ENCODE measurements at regions not wholly inside any gene's neighbourhood (a gene's known extent, or its start where the extent isn't known, plus 50 kb on each side); places are given as distances from the start of the nearest gene placed in this dataset.
"Not testable (repeated sequence)": the region's sequence is repeated elsewhere in the genome, so short reads cannot be mapped to it uniquely, and the experiment has no call there.

DNA sequence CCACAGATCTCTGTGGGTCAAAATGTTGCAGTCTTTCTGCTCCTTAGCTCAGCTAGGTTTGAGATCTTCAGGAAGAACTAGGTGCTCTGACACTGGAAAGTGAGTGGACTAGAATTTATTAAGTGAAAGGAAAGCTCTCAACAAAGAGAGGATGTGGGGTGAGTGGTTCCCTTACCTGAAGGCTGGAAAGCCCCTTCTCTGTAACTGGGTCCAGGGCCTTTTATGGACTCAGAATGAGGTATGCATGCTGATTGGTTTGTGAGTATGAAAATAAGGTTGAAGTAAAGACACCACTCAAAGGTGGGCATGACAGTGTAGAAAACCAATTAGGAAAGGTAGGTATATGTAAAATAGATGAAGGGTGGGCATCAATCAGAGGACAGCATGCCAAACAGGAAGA is 485.5 kb downstream of the CD109 start:
- no peak for DNase-seq (ENCODE audit: low spot score)

- DNase-seq (ENCODE audit: low spot score): no peak
Measured at GRCh38 chr6:74177506-74177905, 481.5 kb downstream of the CD109 start.

DNA sequence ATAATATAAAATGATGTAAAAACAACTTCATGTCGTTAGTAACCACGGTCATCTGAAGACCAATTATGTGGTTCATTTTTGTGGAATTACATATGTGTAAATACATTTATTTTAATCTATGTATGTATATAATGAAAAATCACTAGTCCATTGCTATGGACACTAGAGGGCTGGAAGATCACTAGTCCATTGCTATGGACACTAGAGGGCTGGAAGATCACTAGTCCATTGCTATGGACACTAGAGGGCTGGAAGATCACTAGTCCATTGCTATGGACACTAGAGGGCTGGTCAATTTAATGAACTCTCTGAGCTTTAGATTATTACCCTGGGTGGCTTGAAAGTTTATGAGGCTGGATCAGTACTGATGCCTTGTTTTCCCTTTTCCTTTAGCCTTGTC is 474.5 kb downstream of the CD109 start:
- DNase-seq (ENCODE audit: low spot score): not testable (repeated sequence)

GRCh38 chr6:74170118-74170517 is 474.1 kb downstream of the CD109 start:
- no peak for DNase-seq (ENCODE audit: low spot score)

- DNase-seq (ENCODE audit: low spot score): no peak
Measured at GRCh38 chr6:74167976-74168375, 472.0 kb downstream of the CD109 start.

DNA sequence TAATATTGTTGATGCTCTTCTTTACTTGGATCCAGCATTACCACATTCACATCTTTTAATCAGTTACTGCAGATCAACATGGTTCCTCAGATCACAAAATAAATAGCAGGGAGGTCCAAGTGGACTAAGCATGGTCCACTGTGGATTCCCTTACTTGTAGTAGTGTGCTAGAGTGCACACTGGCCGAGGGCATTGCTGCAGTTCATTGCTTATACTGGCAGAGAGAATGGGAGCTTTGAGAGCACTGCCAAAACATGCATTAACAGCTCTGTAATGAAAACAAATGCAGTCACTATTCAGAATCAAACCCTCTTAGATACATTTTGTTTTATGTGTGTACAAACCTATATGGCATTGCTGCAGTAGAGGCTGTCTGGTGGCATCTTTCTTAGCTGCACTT is 471.5 kb downstream of the CD109 start:
- DNase-seq (ENCODE audit: low spot score): no peak

GRCh38 chr6:74166849-74167248 is 470.8 kb downstream of the CD109 start:
- no peak for DNase-seq (ENCODE audit: low spot score)

GRCh38 chr6:74161380-74161779 is 465.4 kb downstream of the CD109 start:
- no peak for DNase-seq (ENCODE audit: low spot score)

GRCh38 chr6:74152096-74152675 is 456.2 kb downstream of the CD109 start:
- no peak for DNase-seq (ENCODE audit: low spot score)

GRCh38 chr6:74145931-74146330 is 449.9 kb downstream of the CD109 start:
- DNase-seq (ENCODE audit: low spot score): no peak

DNA sequence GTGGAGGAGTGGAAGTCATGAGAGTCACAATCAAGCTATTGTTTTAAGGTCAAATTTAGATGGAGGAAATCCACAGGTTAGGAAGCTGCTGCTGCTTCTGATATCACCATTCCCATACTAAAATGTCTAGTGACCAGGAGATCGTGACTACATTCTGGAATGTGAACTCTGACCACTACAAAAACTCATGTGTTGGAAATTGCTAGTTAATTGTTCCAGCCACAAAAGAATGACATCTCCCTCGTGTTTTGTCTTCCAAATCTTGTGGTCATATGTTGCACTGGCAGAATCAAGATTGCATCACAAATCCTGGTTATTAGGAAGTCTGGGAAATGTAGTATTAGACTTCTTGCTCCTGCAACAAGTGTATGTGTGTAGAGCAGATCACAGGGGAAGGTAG is 441.9 kb downstream of the CD109 start:
- no peak for DNase-seq (ENCODE audit: low spot score)

DNA sequence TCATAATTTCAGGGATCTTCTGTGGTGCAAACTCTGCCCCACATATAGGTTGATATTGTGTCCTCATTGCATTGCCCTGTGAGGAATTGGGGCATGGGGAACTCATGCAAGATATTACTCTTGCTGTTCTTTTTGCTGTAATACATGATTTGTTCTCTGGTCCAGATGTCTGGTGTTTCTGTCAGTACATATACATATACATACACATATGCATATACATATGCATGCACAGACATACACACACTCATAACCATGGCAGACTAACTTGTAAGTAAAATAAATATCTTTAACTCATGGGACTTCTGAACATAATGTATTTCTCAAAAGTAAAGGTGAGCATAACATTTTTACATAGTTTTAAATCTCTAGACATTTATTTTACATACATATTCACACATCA is 438.3 kb downstream of the CD109 start:
- no peak for DNase-seq (ENCODE audit: low spot score)

- no peak for DNase-seq (ENCODE audit: low spot score)
Measured at GRCh38 chr6:74133073-74133472, 437.1 kb downstream of the CD109 start.

GRCh38 chr6:74130641-74131040 is 434.6 kb downstream of the CD109 start:
- no peak for DNase-seq (ENCODE audit: low spot score)

- no peak for DNase-seq (ENCODE audit: low spot score)
Measured at GRCh38 chr6:74128536-74128935, 432.5 kb downstream of the CD109 start.

DNA sequence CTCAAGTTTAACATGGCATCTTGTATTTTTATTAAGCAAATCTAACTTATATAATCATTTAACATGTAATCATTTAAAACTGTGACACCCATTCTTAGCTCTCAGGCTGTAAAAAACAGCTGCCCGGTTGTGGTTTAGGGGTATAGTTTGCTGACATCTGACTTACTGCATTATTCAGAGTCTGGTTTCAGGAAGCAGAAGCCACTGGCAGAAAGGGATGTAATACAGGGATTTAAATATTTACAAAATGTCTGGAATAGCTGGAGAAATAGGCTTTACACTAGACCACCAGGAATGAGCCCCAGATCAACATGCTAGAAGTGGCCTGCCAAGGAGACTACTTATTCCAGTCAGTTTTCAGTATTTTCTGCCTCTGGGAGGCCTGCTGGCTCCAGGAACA is 421.1 kb downstream of the CD109 start:
- no peak for DNase-seq (ENCODE audit: low spot score)

GRCh38 chr6:74115674-74116073 is 419.7 kb downstream of the CD109 start:
- no peak for DNase-seq (ENCODE audit: low spot score)

GRCh38 chr6:74114428-74114827 is 418.4 kb downstream of the CD109 start:
- no peak for DNase-seq (ENCODE audit: low spot score)

DNA sequence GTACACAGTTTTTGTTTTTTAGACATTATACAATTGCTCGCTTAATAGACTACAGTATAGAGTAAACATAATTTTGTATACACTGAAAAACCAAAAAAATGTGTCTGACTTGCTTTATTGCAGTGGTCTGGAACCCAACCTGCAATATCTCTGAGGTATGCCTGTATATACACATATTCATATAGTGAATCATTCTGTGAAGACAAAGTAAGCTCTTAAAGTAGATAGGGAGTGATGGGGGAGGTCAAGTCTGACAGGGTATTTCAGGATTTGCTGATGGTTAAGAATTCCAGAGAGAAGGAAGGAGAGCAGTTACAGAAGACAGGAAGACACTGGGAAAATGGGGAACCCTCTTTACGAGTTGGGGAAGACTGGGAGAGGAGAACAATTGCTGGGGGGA is 417.9 kb downstream of the CD109 start:
- no peak for DNase-seq (ENCODE audit: low spot score)

DNA sequence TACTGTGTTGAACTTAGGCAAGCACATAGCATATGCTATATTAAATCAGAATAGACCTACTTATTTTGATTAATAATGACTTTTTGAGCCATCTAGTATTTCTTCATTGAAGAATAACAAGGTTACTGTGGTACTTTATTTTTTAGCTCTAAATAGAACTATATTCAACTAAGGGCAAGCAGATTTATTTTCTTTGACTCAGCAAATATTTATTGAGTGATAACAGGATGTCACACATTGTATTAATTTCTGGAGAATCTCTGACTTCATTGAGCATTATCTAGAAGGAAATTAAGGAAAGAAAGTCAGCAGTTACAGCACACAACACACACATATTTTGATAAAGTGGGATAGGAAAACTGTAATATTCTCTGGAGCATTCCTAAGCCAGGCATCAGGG is 407.4 kb downstream of the CD109 start:
- no peak for DNase-seq (ENCODE audit: low spot score)

DNA sequence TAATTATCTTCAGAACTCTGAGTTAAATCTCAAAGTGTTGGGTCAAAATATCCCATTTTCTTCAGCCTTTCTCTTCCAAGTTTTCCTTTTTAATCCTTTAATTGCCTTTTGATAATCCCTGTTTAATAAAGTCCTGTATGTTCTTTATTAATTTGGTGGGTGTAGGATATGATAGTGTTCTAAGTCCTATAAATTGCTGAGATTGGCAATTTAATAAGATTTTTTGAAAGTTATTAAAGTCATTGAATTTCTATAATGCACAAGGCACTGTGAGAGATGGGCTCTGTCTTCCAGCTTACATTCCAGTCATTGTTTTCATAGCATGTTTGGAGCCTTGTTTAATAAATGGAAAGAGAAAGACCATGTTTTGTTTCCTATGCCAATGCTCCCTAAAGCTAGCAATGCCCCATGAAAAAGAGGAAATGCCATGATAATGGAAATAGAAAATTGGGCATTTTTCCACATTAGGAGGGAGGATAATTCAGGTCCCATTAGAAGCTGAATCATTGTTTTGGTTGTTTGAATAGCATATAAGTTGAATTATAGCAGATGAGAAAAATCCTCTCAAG is 404.8 kb downstream of the CD109 start:
- DNase-seq (ENCODE audit: low spot score): no peak

DNA sequence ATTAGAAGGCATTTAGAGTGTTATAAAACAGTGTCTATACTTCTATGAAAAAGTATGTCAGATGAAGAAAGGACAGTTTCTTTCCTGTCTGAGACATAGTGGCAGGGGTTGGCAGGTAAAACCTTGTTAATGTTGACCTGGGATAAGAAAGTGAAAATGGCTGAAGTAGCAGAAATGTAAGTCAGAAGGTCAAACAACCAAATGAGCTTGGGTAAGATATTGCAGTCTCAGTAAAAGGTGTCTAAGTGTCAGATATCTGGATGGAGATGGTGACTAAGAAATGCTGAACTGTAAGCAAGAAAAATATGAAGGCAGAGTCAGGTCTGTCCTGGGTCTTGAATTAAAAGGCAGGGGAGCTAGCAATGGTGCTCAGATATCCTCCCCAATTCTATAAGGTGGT is 400.3 kb downstream of the CD109 start:
- DNase-seq (ENCODE audit: low spot score): no peak

- DNase-seq (ENCODE audit: low spot score): no peak
Measured at GRCh38 chr6:74093361-74093760, 397.4 kb downstream of the CD109 start.

DNA sequence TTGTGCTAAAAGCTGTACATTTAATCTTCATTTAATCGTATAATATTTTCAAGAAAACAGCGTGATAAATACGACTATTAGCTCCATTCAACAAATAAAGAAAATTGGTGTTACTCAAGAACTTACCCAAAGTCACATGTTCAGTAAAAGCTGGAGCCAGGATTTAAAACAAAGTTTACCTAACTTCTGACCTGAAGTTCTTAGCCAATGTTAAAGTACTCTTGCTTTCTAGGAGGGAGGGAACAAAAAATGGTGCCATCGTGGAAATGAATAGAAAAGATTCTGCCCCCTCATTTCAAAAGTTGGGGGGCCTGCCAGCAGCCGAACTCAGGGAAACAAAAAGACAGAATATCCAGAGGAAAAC is 395.8 kb downstream of the CD109 start:
- DNase-seq (ENCODE audit: low spot score): no peak

All from hematopoietic multipotent progenitor cell treated with erythropoietin and hydrocortisone succinate and interleukin-3 and kit ligand, for 17 days (in vitro differentiated cells).